ENCODE measurements at regions not wholly inside any gene's neighbourhood (a gene's known extent, or its start where the extent isn't known, plus 50 kb on each side); places are given as distances from the start of the nearest gene placed in this dataset.

GRCh38 chr5:166367391-166367790 lies 1924.1 kb upstream of the WWC1 start:
- TF ChIP-seq CBFB (IDR thresholded peaks at IDR 0.05; ENCODE audit: low read depth) = no peak
- TF ChIP-seq RAD21 (IDR thresholded peaks at IDR 0.05; ENCODE audit: insufficient read depth, low read depth, low read length) = no peak
- no peak for TF ChIP-seq PKNOX1 (IDR thresholded peaks at IDR 0.05)
- no peak for TF ChIP-seq YY1 (IDR thresholded peaks at IDR 0.05; ENCODE audit: low read depth, low read length)
- TF ChIP-seq HDAC6 (IDR thresholded peaks at IDR 0.05; ENCODE audit: unreplicated experiment) = no peak
- TF ChIP-seq ZNF274 (IDR thresholded peaks at IDR 0.05; ENCODE audit: insufficient read depth, insufficient read length) = no peak
- no peak for TF ChIP-seq TAF1 (IDR thresholded peaks at IDR 0.05; ENCODE audit: borderline replicate concordance, low read depth, low read length)
- TF ChIP-seq CTCF (IDR thresholded peaks at IDR 0.05 in 2 of 3, conservative IDR thresholded peaks at IDR 0.05 in 1 of 3; ENCODE audit: control insufficient read depth in 2 of 3, extremely low read depth in 1 of 3, insufficient read depth in 1 of 3, low read depth in 3 of 3, low read length in 3 of 3) = no peak
- TF ChIP-seq NFYB (IDR thresholded peaks at IDR 0.05; ENCODE audit: insufficient read depth, low read depth, low read length) = no peak

Measured in GM12878 (cell line).